HFFc6 (cell line): ENCODE measurements at regions not wholly inside any gene's neighbourhood (a gene's known extent, or its start where the extent isn't known, plus 50 kb on each side); places are given as distances from the start of the nearest gene placed in this dataset.
A peak's percentile ranks its signal among the peaks of the same experiment; 100 is the strongest.

ENCODE experiments used
- DNase-seq: peaks from one replicate; pipeline ENCODE4 v3.0.0-alpha.2; 2018
- H3K27ac Mint-ChIP-seq: 2 replicates; pipeline ENCODE4 v1.8.0; 2020; ENCODE audit warnings: mild to moderate bottlenecking, mixed read lengths
- H3K27me3 Mint-ChIP-seq: 2 replicates; pipeline ENCODE4 v1.8.0; 2021; ENCODE audit warnings: mild to moderate bottlenecking, moderate library complexity, mixed read lengths; ENCODE audit not compliant: insufficient read depth
- H3K36me3 Mint-ChIP-seq: 2 replicates; pipeline ENCODE4 v1.8.0; 2021; ENCODE audit warnings: low read depth, mixed read lengths
- H3K4me1 Mint-ChIP-seq: 2 replicates; pipeline ENCODE4 v1.8.0; 2020; ENCODE audit warnings: low read depth, mixed read lengths
- H3K4me3 Mint-ChIP-seq: 2 replicates; pipeline ENCODE4 v1.8.0; 2020; ENCODE audit warnings: mild to moderate bottlenecking, moderate library complexity, mixed read lengths
- H3K9me3 Mint-ChIP-seq: 2 replicates; pipeline ENCODE4 v1.8.0; 2020; ENCODE audit warnings: mild to moderate bottlenecking, mixed read lengths
- TF ChIP-seq, protein P1 (sequence below): fragments of 200-600 bp; sonication (generic); IDR thresholded peaks from 2 replicates; pipeline ENCODE4 v1.5.0; 2021; ENCODE audit warnings: antibody characterized with exemption, mild to moderate bottlenecking

DNA sequence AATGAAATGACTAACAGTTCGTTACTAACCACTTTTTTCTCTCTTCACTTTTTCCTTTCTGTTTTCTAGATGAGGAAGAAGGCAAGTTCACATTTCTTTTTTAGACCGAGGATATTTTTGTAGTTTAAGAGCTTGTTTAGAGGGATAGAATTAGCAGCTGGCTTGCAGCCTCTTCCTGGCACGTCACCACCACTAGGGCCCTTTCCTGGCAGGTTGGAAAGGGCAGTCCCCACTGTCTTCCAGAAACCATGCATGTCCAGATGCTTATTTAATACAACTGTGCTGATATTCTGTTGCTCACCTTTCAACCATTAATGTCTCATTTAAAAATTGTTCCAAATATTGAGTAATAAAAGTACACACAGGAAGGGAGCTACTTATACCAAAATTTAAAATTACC, 209.5 kb upstream of the PACRGL start:
- no peak overlapping the region; the same call in 1 of the 2 replicates for H3K27ac Mint-ChIP-seq
- DNase-seq: no peak
- TF ChIP-seq, protein P1, sequence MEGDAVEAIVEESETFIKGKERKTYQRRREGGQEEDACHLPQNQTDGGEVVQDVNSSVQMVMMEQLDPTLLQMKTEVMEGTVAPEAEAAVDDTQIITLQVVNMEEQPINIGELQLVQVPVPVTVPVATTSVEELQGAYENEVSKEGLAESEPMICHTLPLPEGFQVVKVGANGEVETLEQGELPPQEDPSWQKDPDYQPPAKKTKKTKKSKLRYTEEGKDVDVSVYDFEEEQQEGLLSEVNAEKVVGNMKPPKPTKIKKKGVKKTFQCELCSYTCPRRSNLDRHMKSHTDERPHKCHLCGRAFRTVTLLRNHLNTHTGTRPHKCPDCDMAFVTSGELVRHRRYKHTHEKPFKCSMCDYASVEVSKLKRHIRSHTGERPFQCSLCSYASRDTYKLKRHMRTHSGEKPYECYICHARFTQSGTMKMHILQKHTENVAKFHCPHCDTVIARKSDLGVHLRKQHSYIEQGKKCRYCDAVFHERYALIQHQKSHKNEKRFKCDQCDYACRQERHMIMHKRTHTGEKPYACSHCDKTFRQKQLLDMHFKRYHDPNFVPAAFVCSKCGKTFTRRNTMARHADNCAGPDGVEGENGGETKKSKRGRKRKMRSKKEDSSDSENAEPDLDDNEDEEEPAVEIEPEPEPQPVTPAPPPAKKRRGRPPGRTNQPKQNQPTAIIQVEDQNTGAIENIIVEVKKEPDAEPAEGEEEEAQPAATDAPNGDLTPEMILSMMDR: no peak
- peaks cover 48% of the 10 kb centered on the region for H3K36me3 Mint-ChIP-seq
- H3K9me3 Mint-ChIP-seq: no peaks in the 10 kb centered on the region
- H3K4me1 Mint-ChIP-seq: peaks cover 48% of the 10 kb centered on the region
- no peak overlapping the region for H3K4me3 Mint-ChIP-seq
- peaks cover 2% of the 10 kb centered on the region for H3K27me3 Mint-ChIP-seq

DNA sequence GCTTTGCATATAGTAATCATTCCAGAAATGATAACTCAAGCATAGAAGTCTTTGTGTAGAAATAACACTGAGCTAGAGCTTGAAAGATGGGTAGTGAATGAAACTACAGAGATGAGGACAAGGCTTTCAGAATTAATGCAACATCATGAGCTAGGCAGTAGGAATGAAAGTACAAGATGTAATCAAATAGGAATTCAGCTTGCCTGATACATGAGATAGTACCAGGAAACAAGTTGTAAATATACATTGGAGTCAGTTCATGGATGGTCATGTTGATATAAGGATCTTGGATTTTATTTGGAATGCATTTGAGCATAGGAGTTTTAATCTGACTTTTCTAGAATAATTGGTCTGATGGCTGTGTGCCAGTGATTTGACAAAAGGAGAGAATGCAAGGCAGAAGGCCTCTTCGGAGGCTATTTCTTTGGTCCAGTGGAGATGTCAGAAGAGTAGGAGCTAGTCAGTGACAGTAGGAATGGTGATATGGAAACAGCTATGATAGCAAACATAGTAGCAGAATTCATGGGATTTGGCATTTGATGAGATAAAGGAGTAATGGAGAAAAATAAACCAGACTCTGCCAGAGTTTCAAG, 206.4 kb upstream of the PACRGL start:
- Mint-ChIP-seq H3K27ac (peak overlapping the region; percentile 73), H3K27me3 (no peaks in the 10 kb centered on the region; the same call in none of the 2 replicates), H3K4me1 (peaks cover 30% of the 10 kb centered on the region), H3K4me3 (peak overlapping the region; percentile 9; the same call in 1 of the 2 replicates), H3K9me3 (no peaks in the 10 kb centered on the region), H3K36me3 (peaks cover 51% of the 10 kb centered on the region)
- DNase-seq: peak; percentile 75
- TF ChIP-seq, protein P1: no peak

DNA sequence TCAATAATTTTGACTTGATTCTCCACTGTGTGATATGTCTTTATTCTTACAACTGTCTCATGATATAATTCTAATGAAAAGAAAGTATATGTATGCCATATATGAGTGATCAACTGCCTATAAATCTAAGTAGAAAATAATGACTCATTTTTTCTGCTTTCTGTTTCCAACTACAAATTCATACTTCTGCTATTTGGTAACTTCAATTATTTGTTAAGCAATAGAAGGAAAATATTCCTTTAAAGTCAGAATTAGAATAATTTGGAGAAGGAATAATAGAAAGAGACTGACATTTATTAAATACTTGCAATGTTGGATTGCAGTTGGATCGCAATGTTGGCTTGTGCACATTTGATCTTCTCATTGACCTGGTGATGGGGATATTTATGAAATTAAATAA, 204.2 kb upstream of the PACRGL start:
- Mint-ChIP-seq H3K4me3 (no peak overlapping the region), H3K36me3 (peaks cover 39% of the 10 kb centered on the region), H3K27ac (no peak overlapping the region), H3K4me1 (peaks cover 30% of the 10 kb centered on the region), H3K27me3 (no peaks in the 10 kb centered on the region; the same call in none of the 2 replicates), H3K9me3 (no peaks in the 10 kb centered on the region)
- DNase-seq: no peak
- TF ChIP-seq, protein P1: no peak

DNA sequence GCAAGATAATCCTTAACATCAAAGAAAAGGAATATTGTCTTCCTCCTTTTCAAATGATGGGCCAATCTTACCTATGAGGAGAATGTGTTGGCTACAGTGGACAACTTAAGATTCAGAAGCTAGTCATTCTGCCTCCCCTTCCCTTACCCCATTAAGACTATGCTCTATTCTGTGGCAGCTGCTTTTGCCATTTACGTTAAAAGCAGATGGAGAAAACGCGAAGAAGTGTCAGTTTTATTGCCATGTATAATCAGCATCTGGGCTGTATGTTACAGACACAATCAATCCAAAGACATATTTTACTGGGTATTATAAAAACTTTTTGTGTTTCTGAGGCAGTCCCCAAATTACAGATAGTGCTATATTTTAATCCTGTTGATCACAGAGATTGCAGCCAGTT, 196.1 kb upstream of the PACRGL start:
- Mint-ChIP-seq H3K27me3 (no peaks in the 10 kb centered on the region; the same call in 1 of the 2 replicates), H3K4me3 (no peak overlapping the region), H3K9me3 (no peaks in the 10 kb centered on the region), H3K36me3 (no peaks in the 10 kb centered on the region; the same call in 1 of the 2 replicates), H3K4me1 (peaks cover 17% of the 10 kb centered on the region), H3K27ac (no peak overlapping the region)
- TF ChIP-seq, protein P1: no peak
- no peak for DNase-seq

DNA sequence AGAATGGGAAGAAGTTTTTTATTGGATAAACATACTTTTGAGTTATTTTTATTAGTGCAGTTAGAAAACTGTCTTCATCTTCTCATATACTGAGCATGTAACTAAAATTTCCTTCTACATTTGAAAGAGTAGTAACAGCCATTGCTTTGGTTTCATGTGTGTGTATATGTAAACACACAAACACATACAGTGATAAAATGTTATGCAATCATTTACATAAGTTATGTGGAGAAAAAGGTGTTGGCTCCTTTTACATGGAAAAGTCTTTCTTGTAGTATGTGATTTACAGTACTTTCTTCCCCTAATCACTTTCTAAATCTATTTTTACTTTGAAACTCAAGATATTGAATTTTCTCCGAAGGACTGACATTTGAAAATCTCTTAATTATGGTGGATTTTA, 194.3 kb upstream of the PACRGL start:
- H3K27me3 Mint-ChIP-seq: no peaks in the 10 kb centered on the region; the same call in 1 of the 2 replicates
- H3K36me3 Mint-ChIP-seq: no peaks in the 10 kb centered on the region; the same call in 1 of the 2 replicates
- DNase-seq: no peak
- H3K4me3 Mint-ChIP-seq: no peak overlapping the region
- no peak overlapping the region; the same call in 1 of the 2 replicates for H3K27ac Mint-ChIP-seq
- peaks cover 17% of the 10 kb centered on the region for H3K4me1 Mint-ChIP-seq
- no peaks in the 10 kb centered on the region for H3K9me3 Mint-ChIP-seq
- TF ChIP-seq, protein P1: no peak
